Endothelial cell (in vitro differentiated cells): ENCODE measurements at regions not wholly inside any gene's neighbourhood (a gene's known extent, or its start where the extent isn't known, plus 50 kb on each side); places are given as distances from the start of the nearest gene placed in this dataset.

Experiments
- DNase-seq: peaks from one replicate; pipeline ENCODE4 v3.0.0; 2021; ENCODE audit warnings: low spot score
- H3K27ac Mint-ChIP-seq: one replicate; pipeline ENCODE4 v1.8.0; 2021; ENCODE audit warnings: mixed read lengths, inconsistent platforms; ENCODE audit not compliant: unreplicated experiment
- H3K27me3 Mint-ChIP-seq: one replicate; pipeline ENCODE4 v1.8.0; 2021; ENCODE audit warnings: mild to moderate bottlenecking, moderate library complexity, mixed read lengths, inconsistent platforms; ENCODE audit not compliant: unreplicated experiment
- H3K36me3 Mint-ChIP-seq: one replicate; pipeline ENCODE4 v1.8.0; 2021; ENCODE audit warnings: mild to moderate bottlenecking, low read depth, mixed read lengths, inconsistent platforms; ENCODE audit not compliant: unreplicated experiment
- H3K4me1 Mint-ChIP-seq: one replicate; pipeline ENCODE4 v1.8.0; 2021; ENCODE audit warnings: mild to moderate bottlenecking, mixed read lengths, inconsistent platforms; ENCODE audit not compliant: unreplicated experiment
- H3K4me3 Mint-ChIP-seq: one replicate; pipeline ENCODE4 v1.8.0; 2021; ENCODE audit warnings: mild to moderate bottlenecking, mixed read lengths, inconsistent platforms; ENCODE audit not compliant: unreplicated experiment
- H3K9me3 Mint-ChIP-seq: one replicate; pipeline ENCODE4 v1.8.0; 2021; ENCODE audit warnings: mixed read lengths, inconsistent platforms; ENCODE audit not compliant: unreplicated experiment
- CTCF ChIP-seq: fragments of 200-600 bp; sonication (generic); IDR thresholded peaks from one replicate; pipeline ENCODE4 v1.5.0; 2021; ENCODE audit warnings: antibody characterized with exemption; ENCODE audit not compliant: unreplicated experiment

- H3K4me3 Mint-ChIP-seq, result no peak overlapping the region
- H3K4me1 Mint-ChIP-seq, result peaks cover 20% of the 10 kb centered on the region
- no peaks in the 10 kb centered on the region for H3K27me3 Mint-ChIP-seq
- DNase-seq, result no peak
- H3K27ac Mint-ChIP-seq, result no peak overlapping the region
- H3K36me3 Mint-ChIP-seq, result peaks cover 3% of the 10 kb centered on the region
- no peak for TF ChIP-seq CTCF
- H3K9me3 Mint-ChIP-seq, result no peaks in the 10 kb centered on the region
These were observed 113.5 kb downstream of the NAA11 start for GRCh38 chr4:79212311-79212710.

- TF ChIP-seq CTCF, result no peak
- Mint-ChIP-seq H3K36me3 (peaks cover 3% of the 10 kb centered on the region), H3K4me1 (peaks cover 20% of the 10 kb centered on the region), H3K4me3 (no peak overlapping the region), H3K27me3 (no peaks in the 10 kb centered on the region), H3K9me3 (no peaks in the 10 kb centered on the region), H3K27ac (no peak overlapping the region)
- no peak for DNase-seq
These were observed 114.4 kb downstream of the NAA11 start for GRCh38 chr4:79211490-79211889.

GRCh38 chr4:79210636-79211049 is 115.2 kb downstream of the NAA11 start:
- no peak for TF ChIP-seq CTCF
- peak overlapping the region; percentile 93 for H3K27ac Mint-ChIP-seq
- no peaks in the 10 kb centered on the region for H3K27me3 Mint-ChIP-seq
- no peak for DNase-seq
- H3K36me3 Mint-ChIP-seq, result peaks cover 3% of the 10 kb centered on the region
- peaks cover 5% of the 10 kb centered on the region for H3K9me3 Mint-ChIP-seq
- no peak overlapping the region for H3K4me3 Mint-ChIP-seq
- peaks cover 20% of the 10 kb centered on the region for H3K4me1 Mint-ChIP-seq

GRCh38 chr4:79209822-79210635 is 115.8 kb downstream of the NAA11 start:
- no peak for TF ChIP-seq CTCF
- Mint-ChIP-seq H3K9me3 (peaks cover 5% of the 10 kb centered on the region), H3K27ac (peak overlapping the region; percentile 93), H3K4me1 (peaks cover 20% of the 10 kb centered on the region), H3K27me3 (no peaks in the 10 kb centered on the region), H3K4me3 (no peak overlapping the region), H3K36me3 (peaks cover 3% of the 10 kb centered on the region)
- peak; percentile 32 for DNase-seq

GRCh38 chr4:79209081-79209480 is 116.8 kb downstream of the NAA11 start:
- Mint-ChIP-seq H3K9me3 (peaks cover 5% of the 10 kb centered on the region), H3K4me1 (peaks cover 20% of the 10 kb centered on the region), H3K36me3 (no peaks in the 10 kb centered on the region), H3K27me3 (no peaks in the 10 kb centered on the region), H3K27ac (no peak overlapping the region), H3K4me3 (no peak overlapping the region)
- TF ChIP-seq CTCF, result no peak
- DNase-seq, result no peak
